GM23248 (cell line): ENCODE measurements at regions not wholly inside any gene's neighbourhood (a gene's known extent, or its start where the extent isn't known, plus 50 kb on each side); places are given as distances from the start of the nearest gene placed in this dataset.

ENCODE experiments used
- DNase-seq: peaks from one replicate; pipeline ENCODE4 v3.0.0-alpha.2; 2015
- H2AFZ ChIP-seq: fragments of 200-600 bp; sonication (generic); 2 replicates; pipeline ENCODE4 v1.6.1; 2016; ENCODE audit warnings: antibody characterized with exemption
- H3F3A ChIP-seq: fragments of 200-600 bp; sonication (generic); 2 replicates; pipeline ENCODE4 v1.6.1; 2016; ENCODE audit warnings: mild to moderate bottlenecking, antibody characterized with exemption, mixed run types; ENCODE audit not compliant: insufficient read depth
- H3K27ac ChIP-seq: fragments of 200-600 bp; sonication (generic); 2 replicates; pipeline ENCODE4 v1.5.1; 2016; ENCODE audit warnings: mild to moderate bottlenecking
- H3K27me3 ChIP-seq: fragments of 200-600 bp; sonication (generic); replicated peaks from 2 replicates; pipeline ENCODE4 v1.6.1; 2016; ENCODE audit warnings: mild to moderate bottlenecking; ENCODE audit not compliant: insufficient read depth
- H3K36me3 ChIP-seq: fragments of 200-600 bp; sonication (generic); 2 replicates; pipeline ENCODE4 v1.6.1; 2016; ENCODE audit warnings: low read depth, mild to moderate bottlenecking
- H3K4me1 ChIP-seq: fragments of 200-600 bp; sonication (generic); 2 replicates; pipeline ENCODE4 v1.6.1; 2016; ENCODE audit warnings: mild to moderate bottlenecking; ENCODE audit not compliant: insufficient read depth
- H3K4me2 ChIP-seq: fragments of 200-600 bp; sonication (generic); one replicate; pipeline ENCODE4 v1.6.1; 2016; ENCODE audit warnings: mild to moderate bottlenecking; ENCODE audit not compliant: unreplicated experiment
- H3K4me3 ChIP-seq: fragments of 200-600 bp; sonication (generic); 2 replicates; pipeline ENCODE4 v1.5.1; 2016; ENCODE audit warnings: mild to moderate bottlenecking
- H3K79me2 ChIP-seq: fragments of 200-600 bp; sonication (generic); 2 replicates; pipeline ENCODE4 v1.6.1; 2016; ENCODE audit warnings: mild to moderate bottlenecking; ENCODE audit not compliant: insufficient read depth
- H3K9ac ChIP-seq: fragments of 200-600 bp; sonication (generic); 2 replicates; pipeline ENCODE4 v1.6.1; 2016; ENCODE audit warnings: mild to moderate bottlenecking
- H3K9me2 ChIP-seq: fragments of 200-600 bp; sonication (generic); 2 replicates; pipeline ENCODE4 v1.6.1; 2016; ENCODE audit warnings: mixed run types, mild to moderate bottlenecking, moderate library complexity; ENCODE audit not compliant: insufficient read depth
- H3K9me3 ChIP-seq: fragments of 200-600 bp; sonication (generic); one replicate; pipeline ENCODE4 v1.6.1; 2017; ENCODE audit warnings: low read depth
- H4K20me1 ChIP-seq: fragments of 200-600 bp; sonication (generic); 2 replicates; pipeline ENCODE4 v1.6.0; 2016; ENCODE audit not compliant: insufficient read depth
- EZH2 ChIP-seq: fragments of 200-600 bp; sonication (generic); IDR thresholded peaks from 2 replicates; pipeline ENCODE4 v1.6.1; 2018; ENCODE audit warnings: antibody characterized with exemption, mild to moderate bottlenecking; ENCODE audit not compliant: insufficient read depth, poor library complexity, severe bottlenecking
- EZH2phosphoT487 ChIP-seq: fragments of 200-600 bp; sonication (generic); IDR thresholded peaks from 2 replicates; pipeline ENCODE4 v1.6.1; 2018; ENCODE audit warnings: antibody characterized with exemption, moderate library complexity, mild to moderate bottlenecking, low read depth; ENCODE audit not compliant: insufficient read depth
- WGBS, 2 experiments: methylation state at CpG; one replicate each; pipeline ENCODE4 v1.1.6; 2015 to 2017; ENCODE audit warnings: low lambda C conversion rate in 2 of 2, low coverage in 1 of 2; ENCODE audit errors: missing lambda C conversion rate in 2 of 2; 5-methylcytosine and 5-hydroxymethylcytosine counted together
- in situ Hi-C: fragments of 300-500 bp; cut with MboI; formaldehyde crosslinking; loops from 2 replicates; pipeline ENCODE4 v1.15.0; 2020

DNA sequence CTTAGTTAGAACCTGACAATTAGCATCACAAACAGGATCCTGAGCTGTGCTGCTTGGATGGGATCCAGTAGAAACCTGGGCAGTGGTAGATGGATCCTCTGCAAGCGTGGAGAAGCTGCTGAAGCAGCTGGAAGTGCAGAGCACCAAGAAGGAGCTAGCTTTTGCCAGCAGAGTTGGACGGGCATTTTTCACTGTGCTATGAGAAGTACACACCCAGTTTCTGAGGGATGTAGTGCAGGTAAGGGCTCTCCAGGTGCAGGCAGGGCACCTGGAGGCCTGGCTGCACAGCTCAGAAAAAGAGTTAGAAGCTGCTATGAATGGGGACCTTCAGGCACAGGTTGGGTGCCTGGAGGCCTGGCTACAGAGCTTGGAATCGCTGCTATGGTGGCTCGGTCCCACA is 623.9 kb upstream of the NUDT12 start:
- H3K79me2 ChIP-seq, result no peaks in the 10 kb centered on the region
- H3K4me1 ChIP-seq, result no peaks in the 10 kb centered on the region
- no peaks in the 10 kb centered on the region for H4K20me1 ChIP-seq
- H3K4me2 ChIP-seq, result no peak overlapping the region
- in situ Hi-C loops, result loop anchor here (25.0 kb wide), 1 partner anchor 599 kb away; no protein-coding TSS in a partner anchor
- no peaks in the 10 kb centered on the region for H3F3A ChIP-seq
- H3K27me3 ChIP-seq, result no peaks in the 10 kb centered on the region
- TF ChIP-seq EZH2phosphoT487 (no peak), EZH2 (no peak)
- H3K9me3 ChIP-seq, result no peaks in the 10 kb centered on the region
- no peak overlapping the region for H3K4me3 ChIP-seq
- H2AFZ ChIP-seq, result no peak overlapping the region
- WGBS, 2 experiments, result 34 to 43% methylated on average over 4 of the region's 4 CpGs
- H3K36me3 ChIP-seq, result no peaks in the 10 kb centered on the region
- DNase-seq, result no peak
- no peak overlapping the region for H3K9ac ChIP-seq
- H3K27ac ChIP-seq, result no peak overlapping the region
- no peaks in the 10 kb centered on the region for H3K9me2 ChIP-seq

DNA sequence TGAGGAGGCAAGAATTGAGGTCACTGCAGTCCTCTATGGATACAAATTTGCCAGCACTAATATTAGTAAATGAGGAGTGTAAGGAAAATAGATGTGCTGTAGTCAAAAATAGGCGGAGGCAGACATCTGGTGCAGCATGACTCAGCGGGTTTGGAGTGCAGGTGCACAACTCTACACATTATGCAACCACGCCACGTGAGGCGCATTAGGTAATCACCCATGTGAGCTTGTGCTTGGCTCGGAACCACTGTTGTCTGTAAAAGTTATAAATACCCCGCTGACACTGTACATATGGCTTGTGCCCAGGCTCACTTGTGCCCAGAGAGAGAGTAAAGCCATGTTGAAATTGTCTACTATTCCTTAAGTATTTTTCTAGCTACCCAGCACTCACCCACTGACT is 623.5 kb upstream of the NUDT12 start:
- WGBS, 2 experiments, result 56 to 68% methylated on average over 7 of the region's 7 CpGs
- Histone ChIP-seq H3K27me3 (no peaks in the 10 kb centered on the region), H3K79me2 (no peaks in the 10 kb centered on the region), H3K9ac (no peak overlapping the region), H2AFZ (no peak overlapping the region), H3K9me3 (no peaks in the 10 kb centered on the region), H3K9me2 (no peaks in the 10 kb centered on the region), H3F3A (no peaks in the 10 kb centered on the region), H3K4me3 (no peak overlapping the region), H3K4me1 (no peaks in the 10 kb centered on the region), H4K20me1 (no peaks in the 10 kb centered on the region), H3K36me3 (no peaks in the 10 kb centered on the region), H3K27ac (no peak overlapping the region), H3K4me2 (no peak overlapping the region)
- no peak for TF ChIP-seq EZH2
- no peak for TF ChIP-seq EZH2phosphoT487
- in situ Hi-C loops, result loop anchor here (25.0 kb wide), 1 partner anchor 599 kb away; no protein-coding TSS in a partner anchor
- DNase-seq, result no peak

DNA sequence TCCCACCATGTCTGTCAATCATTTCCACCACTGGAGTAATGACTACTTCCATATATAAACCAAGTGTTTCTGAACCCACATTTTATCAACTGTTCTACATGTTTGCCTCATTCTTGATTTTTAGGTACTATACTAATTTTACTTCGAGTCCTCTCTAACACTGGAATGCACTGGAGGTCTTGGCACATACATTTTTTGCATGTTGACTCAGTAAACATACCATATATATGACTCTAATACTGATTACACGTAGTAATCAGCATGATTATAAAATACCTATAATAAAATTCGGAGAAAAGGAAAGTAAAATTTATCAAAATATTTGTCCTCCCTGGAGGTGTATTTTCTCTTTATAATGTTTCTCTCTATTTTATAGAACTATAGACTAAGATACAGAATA is 621.7 kb upstream of the NUDT12 start:
- Histone ChIP-seq H3K9me3 (no peaks in the 10 kb centered on the region), H4K20me1 (no peaks in the 10 kb centered on the region)
- in situ Hi-C loops, result loop anchor here (25.0 kb wide), 1 partner anchor 597 kb away; no protein-coding TSS in a partner anchor

DNA sequence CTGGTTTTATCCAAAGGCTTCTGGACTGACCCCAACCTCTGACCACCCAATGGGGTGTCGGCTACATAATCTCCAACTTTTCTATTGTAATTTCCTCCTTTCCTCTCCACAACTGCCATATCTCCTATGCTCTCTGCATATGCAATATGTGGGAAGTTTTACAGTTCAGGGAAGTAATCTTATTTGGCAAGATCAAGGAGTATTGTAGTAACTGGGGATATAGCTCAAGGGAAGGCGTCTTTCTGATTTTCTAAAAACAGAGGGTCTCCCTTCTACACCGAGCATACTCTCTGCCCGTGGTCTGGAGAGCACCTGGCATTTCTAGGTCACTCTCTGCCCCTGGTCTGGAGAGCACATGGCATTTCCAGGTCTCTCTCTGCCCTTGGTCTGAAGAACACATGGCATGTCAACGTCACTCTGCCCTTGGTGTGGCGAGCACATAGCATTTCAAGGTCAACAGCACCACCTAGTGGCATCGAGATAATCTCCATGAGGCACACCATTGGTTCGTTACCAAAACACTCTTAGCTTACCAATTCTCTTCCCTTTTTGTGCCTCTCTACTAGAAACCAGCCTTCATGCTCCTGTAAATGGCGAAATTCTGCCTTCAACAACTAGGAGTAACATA is 616.4 kb upstream of the NUDT12 start:
- Histone ChIP-seq H3K9me3 (no peaks in the 10 kb centered on the region), H3K79me2 (no peaks in the 10 kb centered on the region), H3K4me3 (no peak overlapping the region), H4K20me1 (no peaks in the 10 kb centered on the region), H3K4me1 (no peaks in the 10 kb centered on the region), H3K4me2 (no peak overlapping the region), H3K9me2 (no peaks in the 10 kb centered on the region), H2AFZ (no peak overlapping the region), H3K36me3 (no peaks in the 10 kb centered on the region), H3K27me3 (no peaks in the 10 kb centered on the region), H3K27ac (no peak overlapping the region), H3F3A (no peaks in the 10 kb centered on the region), H3K9ac (no peak overlapping the region)
- TF ChIP-seq EZH2phosphoT487 (no peak), EZH2 (no peak)
- peak; percentile 40 for DNase-seq
- in situ Hi-C loops, result loop anchor here (25.0 kb wide), 1 partner anchor 592 kb away; no protein-coding TSS in a partner anchor
- WGBS, 2 experiments, result 32 to 39% methylated on average over 9 of the region's 9 CpGs

More for the DNA sequence above, 621.7 kb upstream of the NUDT12 start:
- Histone ChIP-seq H2AFZ (no peak overlapping the region), H3K9me2 (no peaks in the 10 kb centered on the region), H3K9ac (no peak overlapping the region), H3K4me3 (no peak overlapping the region), H3K4me2 (no peak overlapping the region), H3K4me1 (no peaks in the 10 kb centered on the region), H3K36me3 (no peaks in the 10 kb centered on the region), H3K27ac (no peak overlapping the region), H3K27me3 (no peaks in the 10 kb centered on the region), H3K79me2 (no peaks in the 10 kb centered on the region), H3F3A (no peaks in the 10 kb centered on the region)
- TF ChIP-seq EZH2phosphoT487, result no peak
- no peak for TF ChIP-seq EZH2
- WGBS, 2 experiments, result 7 to 11% methylated on average over 3 of the region's 3 CpGs
- DNase-seq, result no peak

DNA sequence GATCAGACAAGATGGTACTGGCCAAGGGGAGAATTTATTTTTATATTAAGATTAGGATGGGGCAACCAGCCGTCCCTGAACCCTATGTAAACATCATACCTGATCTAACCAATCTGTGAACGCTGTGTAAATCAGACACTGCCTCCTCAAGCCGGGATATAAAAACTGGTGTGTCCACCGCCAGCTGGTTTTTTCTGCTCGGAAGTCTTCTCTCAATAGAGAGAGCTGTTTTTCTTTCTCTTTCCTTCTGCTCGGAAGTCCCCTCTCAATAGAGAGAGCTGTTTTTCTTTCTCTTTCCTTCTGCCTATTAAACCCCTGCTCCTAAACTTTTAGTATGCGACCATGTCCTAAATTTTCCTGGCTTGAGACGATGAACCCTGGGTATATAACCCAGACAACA is 615.5 kb upstream of the NUDT12 start:
- no peaks in the 10 kb centered on the region for H3K9me3 ChIP-seq
- no peaks in the 10 kb centered on the region for H3K9me2 ChIP-seq
- in situ Hi-C loops, result loop anchor here (25.0 kb wide), 1 partner anchor 591 kb away; no protein-coding TSS in a partner anchor
- no peak overlapping the region for H3K4me2 ChIP-seq
- DNase-seq, result no peak
- no peaks in the 10 kb centered on the region for H3F3A ChIP-seq
- H3K36me3 ChIP-seq, result no peaks in the 10 kb centered on the region
- no peaks in the 10 kb centered on the region for H3K27me3 ChIP-seq
- H4K20me1 ChIP-seq, result no peaks in the 10 kb centered on the region
- no peaks in the 10 kb centered on the region for H3K4me1 ChIP-seq
- no peak overlapping the region for H3K4me3 ChIP-seq
- H3K27ac ChIP-seq, result no peak overlapping the region
- TF ChIP-seq EZH2 (no peak), EZH2phosphoT487 (no peak)
- 40 to 50% methylated on average over 8 of the region's 8 CpGs for WGBS, 2 experiments
- no peaks in the 10 kb centered on the region for H3K79me2 ChIP-seq
- H3K9ac ChIP-seq, result no peak overlapping the region
- no peak overlapping the region for H2AFZ ChIP-seq
